ENCODE measurements at regions not wholly inside any gene's neighbourhood (a gene's known extent, or its start where the extent isn't known, plus 50 kb on each side); places are given as distances from the start of the nearest gene placed in this dataset.

DNA sequence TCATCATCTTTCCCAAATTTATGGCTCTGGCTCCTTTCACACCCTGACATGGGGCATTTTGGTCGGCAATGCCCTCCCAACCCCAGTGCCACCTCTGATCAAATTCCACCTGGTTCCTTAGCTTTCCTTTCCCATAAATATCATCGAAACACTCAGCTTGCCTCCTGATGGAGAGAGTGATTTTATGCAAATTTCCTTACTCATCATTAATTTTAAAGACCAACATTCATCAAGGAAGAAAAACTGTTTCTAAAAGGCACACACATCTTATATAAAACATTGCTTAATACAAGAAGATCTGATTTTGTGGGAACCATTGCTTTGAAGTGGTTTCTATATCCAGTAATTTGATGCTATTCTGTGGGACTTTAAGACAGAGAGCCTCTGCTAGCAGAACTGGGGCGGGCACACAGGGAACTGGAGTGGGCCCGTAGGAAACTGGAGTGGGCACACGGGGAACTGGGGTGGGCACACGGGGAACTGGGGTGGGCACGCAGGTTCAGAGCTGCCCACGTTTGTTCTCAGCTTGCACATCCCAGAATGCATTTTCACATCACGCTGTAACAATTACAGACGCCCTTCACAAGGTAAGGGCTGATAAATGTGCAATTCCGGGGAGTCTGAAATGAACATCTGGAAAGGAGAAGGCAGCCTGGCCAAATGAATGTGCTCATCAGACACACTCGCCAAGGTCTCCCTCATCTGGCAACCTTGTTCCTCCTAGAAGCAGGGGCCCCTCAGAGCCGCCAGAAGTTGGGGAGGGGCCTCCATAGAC, 174.2 kb downstream of the RTP5 start:
- TF ChIP-seq CEBPB (IDR thresholded peaks at IDR 0.05) (no peak), TEAD4 (IDR thresholded peaks at IDR 0.05) (no peak), FOXM1 (IDR thresholded peaks at IDR 0.05; ENCODE audit: borderline replicate concordance, low read depth) (no peak), YY1 (IDR thresholded peaks at IDR 0.05; ENCODE audit: low read depth) (no peak), EP300 (IDR thresholded peaks at IDR 0.05; ENCODE audit: borderline replicate concordance) (no peak), NFIC (IDR thresholded peaks at IDR 0.05) (no peak), ZBTB7A (IDR thresholded peaks at IDR 0.05; ENCODE audit: low read depth) (no peak), CREB1 (IDR thresholded peaks at IDR 0.05; ENCODE audit: low read depth) (no peak), TAF1 (IDR thresholded peaks at IDR 0.05; ENCODE audit: low read depth) (no peak), TCF12 (IDR thresholded peaks at IDR 0.05; ENCODE audit: low read depth) (no peak), EGR1 (IDR thresholded peaks at IDR 0.05) (no peak)
- TF ChIP-seq, protein P1, sequence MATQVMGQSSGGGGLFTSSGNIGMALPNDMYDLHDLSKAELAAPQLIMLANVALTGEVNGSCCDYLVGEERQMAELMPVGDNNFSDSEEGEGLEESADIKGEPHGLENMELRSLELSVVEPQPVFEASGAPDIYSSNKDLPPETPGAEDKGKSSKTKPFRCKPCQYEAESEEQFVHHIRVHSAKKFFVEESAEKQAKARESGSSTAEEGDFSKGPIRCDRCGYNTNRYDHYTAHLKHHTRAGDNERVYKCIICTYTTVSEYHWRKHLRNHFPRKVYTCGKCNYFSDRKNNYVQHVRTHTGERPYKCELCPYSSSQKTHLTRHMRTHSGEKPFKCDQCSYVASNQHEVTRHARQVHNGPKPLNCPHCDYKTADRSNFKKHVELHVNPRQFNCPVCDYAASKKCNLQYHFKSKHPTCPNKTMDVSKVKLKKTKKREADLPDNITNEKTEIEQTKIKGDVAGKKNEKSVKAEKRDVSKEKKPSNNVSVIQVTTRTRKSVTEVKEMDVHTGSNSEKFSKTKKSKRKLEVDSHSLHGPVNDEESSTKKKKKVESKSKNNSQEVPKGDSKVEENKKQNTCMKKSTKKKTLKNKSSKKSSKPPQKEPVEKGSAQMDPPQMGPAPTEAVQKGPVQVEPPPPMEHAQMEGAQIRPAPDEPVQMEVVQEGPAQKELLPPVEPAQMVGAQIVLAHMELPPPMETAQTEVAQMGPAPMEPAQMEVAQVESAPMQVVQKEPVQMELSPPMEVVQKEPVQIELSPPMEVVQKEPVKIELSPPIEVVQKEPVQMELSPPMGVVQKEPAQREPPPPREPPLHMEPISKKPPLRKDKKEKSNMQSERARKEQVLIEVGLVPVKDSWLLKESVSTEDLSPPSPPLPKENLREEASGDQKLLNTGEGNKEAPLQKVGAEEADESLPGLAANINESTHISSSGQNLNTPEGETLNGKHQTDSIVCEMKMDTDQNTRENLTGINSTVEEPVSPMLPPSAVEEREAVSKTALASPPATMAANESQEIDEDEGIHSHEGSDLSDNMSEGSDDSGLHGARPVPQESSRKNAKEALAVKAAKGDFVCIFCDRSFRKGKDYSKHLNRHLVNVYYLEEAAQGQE (IDR thresholded peaks at IDR 0.05; ENCODE audit: low read depth), result no peak
- TF ChIP-seq, protein P2, sequence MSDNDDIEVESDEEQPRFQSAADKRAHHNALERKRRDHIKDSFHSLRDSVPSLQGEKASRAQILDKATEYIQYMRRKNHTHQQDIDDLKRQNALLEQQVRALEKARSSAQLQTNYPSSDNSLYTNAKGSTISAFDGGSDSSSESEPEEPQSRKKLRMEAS (IDR thresholded peaks at IDR 0.05), result no peak
- TF ChIP-seq, protein P3, sequence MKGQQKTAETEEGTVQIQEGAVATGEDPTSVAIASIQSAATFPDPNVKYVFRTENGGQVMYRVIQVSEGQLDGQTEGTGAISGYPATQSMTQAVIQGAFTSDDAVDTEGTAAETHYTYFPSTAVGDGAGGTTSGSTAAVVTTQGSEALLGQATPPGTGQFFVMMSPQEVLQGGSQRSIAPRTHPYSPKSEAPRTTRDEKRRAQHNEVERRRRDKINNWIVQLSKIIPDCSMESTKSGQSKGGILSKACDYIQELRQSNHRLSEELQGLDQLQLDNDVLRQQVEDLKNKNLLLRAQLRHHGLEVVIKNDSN (IDR thresholded peaks at IDR 0.05), result no peak

DNA sequence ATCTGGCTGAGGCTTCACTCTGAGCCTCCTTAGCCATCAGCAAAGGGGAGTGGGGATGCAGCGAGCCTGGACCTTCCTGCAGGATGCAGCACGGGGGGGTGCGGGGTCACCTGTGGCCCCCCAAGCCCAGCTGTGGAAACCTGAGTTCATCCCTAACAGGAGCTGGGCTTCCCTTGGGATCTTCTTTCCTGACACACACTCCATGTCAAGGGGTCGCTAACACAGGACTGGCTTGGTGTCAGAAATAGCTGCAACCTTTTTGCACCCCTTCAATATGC, 174.7 kb downstream of the RTP5 start:
- TF ChIP-seq TCF12 (IDR thresholded peaks at IDR 0.05; ENCODE audit: low read depth), result no peak
- no peak for TF ChIP-seq RAD21 (IDR thresholded peaks at IDR 0.05; ENCODE audit: low read depth)
- TF ChIP-seq ZBTB7A (IDR thresholded peaks at IDR 0.05; ENCODE audit: low read depth), result no peak
- no peak for TF ChIP-seq CEBPB (IDR thresholded peaks at IDR 0.05)
- no peak for TF ChIP-seq EP300 (IDR thresholded peaks at IDR 0.05; ENCODE audit: borderline replicate concordance)
- no peak for TF ChIP-seq TEAD4 (IDR thresholded peaks at IDR 0.05)
- TF ChIP-seq YY1 (IDR thresholded peaks at IDR 0.05; ENCODE audit: low read depth), result no peak
- TF ChIP-seq NFIC (IDR thresholded peaks at IDR 0.05), result no peak
- TF ChIP-seq, protein P3 (IDR thresholded peaks at IDR 0.05), result no peak
- no peak for TF ChIP-seq TAF1 (IDR thresholded peaks at IDR 0.05; ENCODE audit: low read depth)
- no peak for TF ChIP-seq FOXM1 (IDR thresholded peaks at IDR 0.05; ENCODE audit: borderline replicate concordance, low read depth)
- TF ChIP-seq, protein P1 (IDR thresholded peaks at IDR 0.05; ENCODE audit: low read depth), result no peak
- no peak for TF ChIP-seq CREB1 (IDR thresholded peaks at IDR 0.05; ENCODE audit: low read depth)
- no peak for TF ChIP-seq EGR1 (IDR thresholded peaks at IDR 0.05)
- TF ChIP-seq, protein P2 (IDR thresholded peaks at IDR 0.05), result no peak

DNA sequence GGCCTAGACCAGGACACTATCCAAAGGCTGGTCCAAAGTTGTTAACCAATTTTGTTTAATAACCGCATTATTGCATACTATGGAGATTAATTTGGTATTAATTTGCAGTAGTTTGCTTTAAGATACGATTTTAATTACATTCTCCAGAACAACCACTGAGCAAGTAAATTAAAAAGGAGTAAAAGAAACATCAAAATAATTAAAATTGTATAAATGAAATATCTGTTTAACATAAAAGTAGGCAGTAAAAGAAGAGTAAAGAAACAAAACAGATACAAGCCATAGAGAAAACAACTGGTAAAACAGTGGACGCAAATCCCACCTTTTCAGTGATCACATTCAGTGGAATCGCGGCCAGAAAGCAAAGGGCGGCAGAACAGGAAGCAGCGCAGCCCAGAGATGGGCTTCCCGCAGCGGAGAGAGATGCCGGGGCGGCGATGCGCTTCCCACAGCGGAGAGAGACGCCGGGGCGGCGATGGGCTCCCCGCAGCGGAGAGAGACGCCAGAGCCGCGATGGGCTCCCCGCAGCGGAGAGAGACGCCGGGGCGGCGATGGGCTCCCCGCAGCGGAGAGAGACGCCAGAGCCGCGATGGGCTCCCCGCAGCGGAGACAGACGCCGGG, 176.8 kb downstream of the RTP5 start:
- no peak for TF ChIP-seq NFIC (IDR thresholded peaks at IDR 0.05)
- TF ChIP-seq FOXM1 (IDR thresholded peaks at IDR 0.05; ENCODE audit: borderline replicate concordance, low read depth), result no peak
- no peak for TF ChIP-seq EP300 (IDR thresholded peaks at IDR 0.05; ENCODE audit: borderline replicate concordance)
- TF ChIP-seq CREB1 (IDR thresholded peaks at IDR 0.05; ENCODE audit: low read depth), result no peak
- TF ChIP-seq, protein P2 (IDR thresholded peaks at IDR 0.05), result no peak
- no peak for TF ChIP-seq ZBTB7A (IDR thresholded peaks at IDR 0.05; ENCODE audit: low read depth)
- TF ChIP-seq, protein P1 (IDR thresholded peaks at IDR 0.05; ENCODE audit: low read depth), result no peak
- no peak for TF ChIP-seq TCF12 (IDR thresholded peaks at IDR 0.05; ENCODE audit: low read depth)
- no peak for TF ChIP-seq YY1 (IDR thresholded peaks at IDR 0.05; ENCODE audit: low read depth)
- no peak for TF ChIP-seq CEBPB (IDR thresholded peaks at IDR 0.05)
- no peak for TF ChIP-seq EGR1 (IDR thresholded peaks at IDR 0.05)
- TF ChIP-seq RAD21 (IDR thresholded peaks at IDR 0.05; ENCODE audit: low read depth), result no peak
- no peak for TF ChIP-seq TAF1 (IDR thresholded peaks at IDR 0.05; ENCODE audit: low read depth)
- no peak for TF ChIP-seq TEAD4 (IDR thresholded peaks at IDR 0.05)
- TF ChIP-seq, protein P3 (IDR thresholded peaks at IDR 0.05), result no peak

Measured in Ishikawa (cell line).